Peyer's patch (tissue), 4 donors: ENCODE measurements at regions not wholly inside any gene's neighbourhood (a gene's known extent, or its start where the extent isn't known, plus 50 kb on each side); places are given as distances from the start of the nearest gene placed in this dataset.
A peak's percentile ranks its signal among the peaks of the same experiment; 100 is the strongest.

ENCODE experiments used
- DNase-seq, 3 donors: peaks; one replicate each; pipeline ENCODE4 v3.0.0-alpha.2; 2017 to 2019
- H3K27ac ChIP-seq, 4 donors: fragments of 200-600 bp; sonication (generic); one replicate each; pipeline ENCODE4 v1.5.1; 2016 to 2019
- H3K27me3 ChIP-seq, 2 donors: fragments of 200-600 bp; sonication (generic); one replicate each; pipeline ENCODE4 v1.5.1; 2019
- H3K36me3 ChIP-seq, 3 donors: fragments of 200-600 bp; sonication (generic); one replicate each; pipeline ENCODE4 v1.5.1; 2016 to 2019
- H3K4me1 ChIP-seq, 4 donors: fragments of 200-600 bp; sonication (generic); one replicate each; pipeline ENCODE4 v1.5.1; 2016 to 2019
- H3K4me3 ChIP-seq, 4 donors: fragments of 200-600 bp; sonication (generic); 1 replicate in 3 of 4; 2 replicates in 1 of 4; pipeline ENCODE4 v1.5.1; 2016 to 2019; ENCODE audit warnings: mild to moderate bottlenecking in 1 of 4
- H3K9me3 ChIP-seq, 4 donors: fragments of 200-600 bp; sonication (generic); one replicate each; pipeline ENCODE4 v1.5.1; 2016 to 2019; ENCODE audit warnings: mild to moderate bottlenecking in 1 of 4
- POLR2A ChIP-seq, 2 donors: fragments of 450-650 bp; IDR thresholded peaks; one replicate each; pipeline ENCODE4 v1.5.1; 2017; ENCODE audit warnings: antibody characterized with exemption in 2 of 2, mild to moderate bottlenecking in 2 of 2, moderate library complexity in 2 of 2
- TF ChIP-seq, protein P1 (sequence below), 6 experiments: fragments of 450-650 bp in 4 of 6; fragments of 200-600 bp in 2 of 6; sonication (generic) in 1 of 6; IDR thresholded peaks; one replicate each; pipeline ENCODE4 v1.5.1; 2017 to 2019; ENCODE audit warnings: antibody characterized with exemption in 6 of 6, mild to moderate bottlenecking in 3 of 6, moderate library complexity in 1 of 6

DNA sequence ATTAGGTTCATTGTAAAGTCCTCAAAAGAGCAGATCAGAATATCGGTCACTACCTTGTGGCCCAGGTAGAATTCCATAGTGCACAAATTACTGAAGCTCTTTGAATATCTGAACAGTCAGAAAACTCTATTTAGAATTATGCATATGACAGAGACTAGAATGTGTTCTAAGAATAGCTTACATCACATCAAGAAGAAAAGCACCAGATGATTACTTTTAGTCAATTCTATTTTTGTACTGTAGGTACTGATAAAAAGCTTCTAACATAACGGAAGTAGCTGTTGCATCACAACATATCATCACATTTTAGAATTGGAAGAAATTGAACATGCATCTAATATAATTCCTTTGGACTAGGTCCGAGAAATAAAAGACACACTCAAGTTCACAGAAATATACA, 946.6 kb upstream of the ARRDC3 start:
- H3K9me3 ChIP-seq, result peaks cover 0 to 4% (median 0%) of the 10 kb centered on the region in 4 donors
- no peaks in the 10 kb centered on the region for H3K4me1 ChIP-seq
- no peak overlapping the region for H3K27ac ChIP-seq
- H3K36me3 ChIP-seq, result no peaks in the 10 kb centered on the region
- TF ChIP-seq, protein P1, sequence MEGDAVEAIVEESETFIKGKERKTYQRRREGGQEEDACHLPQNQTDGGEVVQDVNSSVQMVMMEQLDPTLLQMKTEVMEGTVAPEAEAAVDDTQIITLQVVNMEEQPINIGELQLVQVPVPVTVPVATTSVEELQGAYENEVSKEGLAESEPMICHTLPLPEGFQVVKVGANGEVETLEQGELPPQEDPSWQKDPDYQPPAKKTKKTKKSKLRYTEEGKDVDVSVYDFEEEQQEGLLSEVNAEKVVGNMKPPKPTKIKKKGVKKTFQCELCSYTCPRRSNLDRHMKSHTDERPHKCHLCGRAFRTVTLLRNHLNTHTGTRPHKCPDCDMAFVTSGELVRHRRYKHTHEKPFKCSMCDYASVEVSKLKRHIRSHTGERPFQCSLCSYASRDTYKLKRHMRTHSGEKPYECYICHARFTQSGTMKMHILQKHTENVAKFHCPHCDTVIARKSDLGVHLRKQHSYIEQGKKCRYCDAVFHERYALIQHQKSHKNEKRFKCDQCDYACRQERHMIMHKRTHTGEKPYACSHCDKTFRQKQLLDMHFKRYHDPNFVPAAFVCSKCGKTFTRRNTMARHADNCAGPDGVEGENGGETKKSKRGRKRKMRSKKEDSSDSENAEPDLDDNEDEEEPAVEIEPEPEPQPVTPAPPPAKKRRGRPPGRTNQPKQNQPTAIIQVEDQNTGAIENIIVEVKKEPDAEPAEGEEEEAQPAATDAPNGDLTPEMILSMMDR (IDR thresholded peaks at IDR 0.05), result no peak
- no peak for TF ChIP-seq POLR2A (IDR thresholded peaks at IDR 0.05)
- no peaks in the 10 kb centered on the region for H3K27me3 ChIP-seq
- H3K4me3 ChIP-seq, result no peak overlapping the region
- no peak for DNase-seq

DNA sequence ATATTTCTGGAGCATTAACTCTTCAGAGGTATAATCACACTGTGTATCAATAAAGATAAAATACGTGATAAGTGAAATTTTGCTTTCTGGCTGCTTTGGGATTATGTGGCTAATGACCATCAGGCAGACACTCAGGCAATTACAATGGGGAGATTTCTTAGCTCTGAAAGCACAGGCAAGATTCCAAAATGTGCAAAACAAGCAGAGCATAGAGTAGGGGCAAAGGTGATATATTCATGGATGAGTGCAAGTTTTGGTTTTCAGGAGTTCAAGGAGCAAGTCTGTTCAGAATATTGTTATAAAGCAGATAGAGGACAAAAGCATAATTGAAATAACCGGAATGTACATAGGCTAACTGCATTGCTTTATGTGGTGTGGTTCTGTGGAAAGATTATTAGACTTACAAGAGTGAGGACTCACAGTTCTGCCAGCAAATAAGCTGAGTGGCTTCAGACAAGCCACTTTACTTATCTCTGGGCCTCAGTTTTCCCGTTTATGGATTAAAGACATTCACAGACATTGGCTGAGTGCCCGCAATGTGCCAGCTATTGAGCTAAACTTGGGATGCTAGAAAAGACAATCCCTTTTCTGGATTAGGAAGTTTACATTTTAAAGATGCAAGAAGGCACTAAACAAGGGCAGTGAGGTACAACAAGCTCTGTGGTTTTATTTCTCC, 945.6 kb upstream of the ARRDC3 start:
- no peaks in the 10 kb centered on the region for H3K27me3 ChIP-seq
- no peak overlapping the region for H3K27ac ChIP-seq
- H3K36me3 ChIP-seq, result no peaks in the 10 kb centered on the region
- no peak for DNase-seq
- TF ChIP-seq, protein P1 (IDR thresholded peaks at IDR 0.05), result no peak
- no peak for TF ChIP-seq POLR2A (IDR thresholded peaks at IDR 0.05)
- no peaks in the 10 kb centered on the region for H3K4me1 ChIP-seq
- peaks cover 0 to 4% (median 0%) of the 10 kb centered on the region in 4 donors for H3K9me3 ChIP-seq
- no peak overlapping the region for H3K4me3 ChIP-seq

DNA sequence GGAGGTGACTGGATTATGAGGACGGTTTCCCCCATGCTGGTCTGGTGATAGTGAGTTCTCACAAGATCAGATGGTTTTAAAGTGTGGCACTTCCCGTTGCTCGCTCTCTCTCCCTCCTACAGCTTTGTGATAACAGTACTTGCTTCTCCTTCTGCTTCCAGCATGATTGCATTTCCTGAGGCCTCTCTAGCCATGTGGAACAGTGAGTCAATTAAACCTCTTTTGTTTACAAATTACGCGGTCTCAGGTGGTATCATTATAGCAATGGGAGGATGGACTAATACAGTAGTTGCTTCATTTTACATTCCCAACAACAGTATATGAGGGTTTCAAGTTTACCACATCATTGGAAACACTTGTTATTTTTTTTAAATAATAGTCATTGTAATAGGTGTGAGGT, 937.3 kb upstream of the ARRDC3 start:
- no peaks in the 10 kb centered on the region for H3K27me3 ChIP-seq
- H3K4me3 ChIP-seq, result no peak overlapping the region
- H3K4me1 ChIP-seq, result no peaks in the 10 kb centered on the region
- no peak overlapping the region for H3K27ac ChIP-seq
- H3K36me3 ChIP-seq, result no peaks in the 10 kb centered on the region
- TF ChIP-seq, protein P1 (IDR thresholded peaks at IDR 0.05), result no peak
- no peak for TF ChIP-seq POLR2A (IDR thresholded peaks at IDR 0.05)
- peaks cover 0 to 4% (median 0%) of the 10 kb centered on the region in 4 donors for H3K9me3 ChIP-seq
- no peak for DNase-seq

DNA sequence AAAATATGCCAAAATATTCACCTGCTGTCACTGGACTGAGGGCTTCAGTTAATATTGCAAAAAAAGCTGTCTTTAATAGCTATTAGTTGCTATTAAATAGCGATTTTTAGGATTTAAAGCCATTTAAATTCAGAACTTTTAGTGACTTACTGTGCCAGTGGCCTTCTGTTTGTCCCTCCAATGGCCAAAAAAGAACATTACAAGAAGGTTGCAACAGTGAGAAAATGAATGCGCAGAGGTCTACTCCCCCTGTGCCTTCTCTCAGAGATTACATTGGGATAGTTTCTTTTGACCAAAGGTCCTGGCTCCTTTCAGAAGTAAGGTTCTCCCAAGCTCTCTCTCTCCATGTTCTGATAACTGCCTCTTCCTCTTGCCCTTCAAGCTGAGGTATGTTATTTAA, 930.3 kb upstream of the ARRDC3 start:
- Histone ChIP-seq H3K4me3 (no peak overlapping the region), H3K27ac (no peak overlapping the region), H3K9me3 (no peaks in the 10 kb centered on the region), H3K36me3 (no peaks in the 10 kb centered on the region), H3K4me1 (no peaks in the 10 kb centered on the region), H3K27me3 (no peaks in the 10 kb centered on the region)
- DNase-seq, result no peak
- TF ChIP-seq, protein P1 (IDR thresholded peaks at IDR 0.05), result no peak
- no peak for TF ChIP-seq POLR2A (IDR thresholded peaks at IDR 0.05)

DNA sequence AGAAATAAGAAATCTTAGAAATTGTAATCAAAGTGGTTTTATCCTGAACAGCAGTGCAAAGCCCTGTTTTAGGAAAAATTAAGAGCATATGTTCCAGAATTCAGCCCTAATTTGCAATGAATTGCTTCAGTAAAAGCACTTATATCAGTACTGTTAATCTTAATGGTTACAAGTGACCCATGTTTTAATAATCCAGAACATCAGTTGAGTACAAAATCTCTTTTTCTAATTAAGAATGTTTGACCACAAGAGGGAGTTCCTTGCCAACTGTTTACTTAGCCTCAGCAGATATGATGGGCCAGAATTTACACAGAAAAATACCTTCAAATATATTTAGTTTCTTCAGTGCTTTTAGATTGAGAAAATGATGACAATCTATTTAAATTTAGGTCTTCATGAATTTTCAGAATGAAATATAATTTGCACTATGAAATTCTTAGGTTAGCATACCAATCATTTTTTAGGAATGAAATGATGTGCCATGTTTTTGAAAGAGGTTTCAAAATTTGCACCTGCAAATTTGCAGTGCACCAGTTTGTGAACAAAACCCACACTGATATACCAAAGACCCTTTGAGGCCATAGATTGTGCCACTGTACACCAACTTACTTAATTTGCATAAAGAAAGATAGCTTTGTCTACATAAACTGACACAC, 926.3 kb upstream of the ARRDC3 start:
- H3K9me3 ChIP-seq, result no peaks in the 10 kb centered on the region
- H3K27ac ChIP-seq, result no peak overlapping the region
- TF ChIP-seq, protein P1 (IDR thresholded peaks at IDR 0.05), result peak in 2 of 6 experiments; percentile 28 to 39
- TF ChIP-seq POLR2A (IDR thresholded peaks at IDR 0.05), result no peak
- DNase-seq, result no peak
- no peak overlapping the region for H3K4me3 ChIP-seq
- H3K36me3 ChIP-seq, result no peaks in the 10 kb centered on the region
- no peaks in the 10 kb centered on the region for H3K4me1 ChIP-seq
- H3K27me3 ChIP-seq, result no peaks in the 10 kb centered on the region
